Ovary (tissue), 7 donors: ENCODE measurements at regions not wholly inside any gene's neighbourhood (a gene's known extent, or its start where the extent isn't known, plus 50 kb on each side); places are given as distances from the start of the nearest gene placed in this dataset.

Experiments
- DNase-seq, 5 donors: peaks; one replicate each; pipeline ENCODE4 v3.0.0-alpha.2; 2019 to 2020
- H3K27ac ChIP-seq, 2 donors: fragments of 200-600 bp; one replicate each; pipeline versions ENCODE4 v1.5.1 to v1.8.0; 2019 to 2022
- H3K27me3 ChIP-seq: fragments of 200-600 bp; one replicate; pipeline ENCODE4 v1.8.0; 2022
- H3K36me3 ChIP-seq: fragments of 200-600 bp; sonication (generic); one replicate; pipeline ENCODE4 v1.5.1; 2019
- H3K4me1 ChIP-seq: one replicate; pipeline ENCODE4 v1.8.1; 2013; ENCODE audit warnings: mild to moderate bottlenecking, moderate library complexity; ENCODE audit not compliant: insufficient read depth
- H3K4me3 ChIP-seq: fragments of 200-600 bp; sonication (generic); one replicate; pipeline ENCODE4 v1.5.1; 2017
- H3K9me3 ChIP-seq, 2 donors: fragments of 200-600 bp in 1 of 2; sonication (generic) in 1 of 2; one replicate each; pipeline versions ENCODE4 v1.5.1 to v1.8.1; 2013 to 2019; ENCODE audit warnings: mild to moderate bottlenecking in 1 of 2, moderate library complexity in 1 of 2
- EP300 ChIP-seq: sonication (generic); formaldehyde crosslinking; IDR thresholded peaks from one replicate; pipeline ENCODE4 v1.6.1; 2017; ENCODE audit warnings: antibody characterized with exemption
- POLR2A ChIP-seq: fragments of 450-650 bp; IDR thresholded peaks from one replicate; pipeline ENCODE4 v1.6.1; 2017; ENCODE audit warnings: antibody characterized with exemption, mild to moderate bottlenecking, moderate library complexity
- WGBS, 3 donors: extraction: QIAGEN DNeasy Blood & Tissue Kit in 1 of 3; methylation state at CpG; one replicate each; pipeline versions ENCODE4 v1.1.5 to v1.1.7; 2013 to 2017; 5-methylcytosine and 5-hydroxymethylcytosine counted together
- intact Hi-C, 4 donors: fragments of 100-400 bp; cut with DNase I; formaldehyde crosslinking; loops; one replicate each; pipeline versions ENCODE4 v1.11.0 to v1.15.1; 2022 to 2023
- TF ChIP-seq, protein P1 (sequence below), 3 donors: fragments of 450-650 bp in 2 of 3; fragments of 200-600 bp in 1 of 3; IDR thresholded peaks; one replicate each; pipeline versions ENCODE4 v1.5.1 to v1.8.0; 2016 to 2022; ENCODE audit warnings: antibody characterized with exemption in 3 of 3, mild to moderate bottlenecking in 1 of 3
- donor health status: DM: no; HTN: no; CAD: no; lungs with moderate emphysema.
- donor health status: DM: no; HTN: no; CAD: no.
- donor health status: Bipolar disorder and iron deficiency.
- donor health status: DM: no; HTN: no; CAD: no.
- donor health status: DM: yes; HTN: yes; CAD: no.

DNA sequence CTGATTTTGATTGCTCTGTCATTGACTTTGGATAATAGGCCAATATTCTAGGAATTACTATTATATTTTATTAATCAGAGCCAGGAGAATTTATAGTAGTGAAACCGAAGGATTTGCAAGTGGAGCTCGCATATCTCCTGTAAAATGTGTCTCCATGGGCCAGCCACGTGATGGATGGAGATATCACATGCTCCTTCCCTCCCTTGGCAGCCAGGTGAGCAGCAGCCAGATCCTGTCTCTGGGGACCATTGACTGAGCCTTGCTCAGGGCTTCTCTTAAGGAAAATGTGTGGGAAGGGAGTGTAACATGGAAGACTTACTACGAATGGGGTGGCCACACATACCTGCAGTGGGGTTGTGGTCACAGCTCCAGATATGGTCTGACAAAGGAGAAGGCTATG lies 144.7 kb upstream of the RGMA start:
- intact Hi-C loops, result no loop called here
- WGBS, 3 donors, result 90 to 95% (median 95%) methylated on average over 4 of the region's 4 CpGs
- H3K4me3 ChIP-seq, result no peak overlapping the region

DNA sequence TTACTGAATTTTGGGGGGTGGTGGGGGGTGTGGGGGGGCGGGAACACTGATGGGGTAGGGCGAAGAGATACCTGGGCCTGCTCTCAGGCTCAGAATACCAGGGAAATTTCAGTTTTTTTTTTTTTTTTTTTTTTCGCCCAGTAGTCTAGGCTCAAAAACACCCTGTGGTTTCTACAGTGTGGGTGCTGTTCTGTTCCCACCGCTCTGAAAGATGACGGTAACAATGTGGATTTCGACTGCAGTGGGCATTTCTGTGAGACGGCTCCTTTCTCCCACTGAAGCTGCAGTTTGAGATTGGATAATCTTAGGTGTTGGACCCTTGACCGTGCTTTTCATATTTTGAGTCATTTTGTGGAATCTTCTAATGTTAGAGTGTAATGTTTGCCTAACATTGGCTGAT lies 143.8 kb upstream of the RGMA start:
- TF ChIP-seq POLR2A (no peak), EP300 (no peak)
- TF ChIP-seq, protein P1, sequence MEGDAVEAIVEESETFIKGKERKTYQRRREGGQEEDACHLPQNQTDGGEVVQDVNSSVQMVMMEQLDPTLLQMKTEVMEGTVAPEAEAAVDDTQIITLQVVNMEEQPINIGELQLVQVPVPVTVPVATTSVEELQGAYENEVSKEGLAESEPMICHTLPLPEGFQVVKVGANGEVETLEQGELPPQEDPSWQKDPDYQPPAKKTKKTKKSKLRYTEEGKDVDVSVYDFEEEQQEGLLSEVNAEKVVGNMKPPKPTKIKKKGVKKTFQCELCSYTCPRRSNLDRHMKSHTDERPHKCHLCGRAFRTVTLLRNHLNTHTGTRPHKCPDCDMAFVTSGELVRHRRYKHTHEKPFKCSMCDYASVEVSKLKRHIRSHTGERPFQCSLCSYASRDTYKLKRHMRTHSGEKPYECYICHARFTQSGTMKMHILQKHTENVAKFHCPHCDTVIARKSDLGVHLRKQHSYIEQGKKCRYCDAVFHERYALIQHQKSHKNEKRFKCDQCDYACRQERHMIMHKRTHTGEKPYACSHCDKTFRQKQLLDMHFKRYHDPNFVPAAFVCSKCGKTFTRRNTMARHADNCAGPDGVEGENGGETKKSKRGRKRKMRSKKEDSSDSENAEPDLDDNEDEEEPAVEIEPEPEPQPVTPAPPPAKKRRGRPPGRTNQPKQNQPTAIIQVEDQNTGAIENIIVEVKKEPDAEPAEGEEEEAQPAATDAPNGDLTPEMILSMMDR (IDR thresholded peaks at IDR 0.05), result no peak
- Histone ChIP-seq H3K9me3 (no peaks in the 10 kb centered on the region), H3K27me3 (no peaks in the 10 kb centered on the region), H3K27ac (no peak overlapping the region), H3K4me3 (no peak overlapping the region), H3K4me1 (no peaks in the 10 kb centered on the region), H3K36me3 (no peaks in the 10 kb centered on the region)
- WGBS, 3 donors, result 80 to 93% (median 81%) methylated on average over 8 of the region's 8 CpGs
- DNase-seq, result no peak
- intact Hi-C loops, result no loop called here

More for the DNA sequence above, 144.7 kb upstream of the RGMA start:
- Histone ChIP-seq H3K9me3 (no peaks in the 10 kb centered on the region), H3K27me3 (no peaks in the 10 kb centered on the region), H3K4me1 (no peaks in the 10 kb centered on the region), H3K27ac (no peak overlapping the region), H3K36me3 (no peaks in the 10 kb centered on the region)
- DNase-seq, result no peak
- TF ChIP-seq POLR2A (no peak), EP300 (no peak)
- TF ChIP-seq, protein P1 (IDR thresholded peaks at IDR 0.05), result no peak

DNA sequence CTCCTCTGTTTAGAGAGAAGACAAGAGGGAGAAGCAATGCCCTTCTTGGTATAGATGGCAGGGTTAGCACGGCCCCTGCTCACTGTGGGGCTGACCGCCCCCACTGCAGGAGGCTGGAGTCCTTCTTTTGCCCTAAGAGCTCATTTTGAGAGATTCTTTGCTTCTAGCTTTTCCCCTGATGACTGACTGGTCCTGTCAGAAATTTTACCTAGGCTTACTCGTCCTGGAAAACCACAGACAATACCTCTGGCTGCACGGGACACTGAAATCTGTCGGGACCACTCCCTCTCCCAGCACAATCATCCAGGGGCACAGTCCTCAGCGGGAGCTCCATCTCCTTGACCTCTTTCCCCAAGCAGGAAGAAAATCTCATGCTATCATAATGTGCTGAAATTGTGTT lies 143.0 kb upstream of the RGMA start:
- WGBS, 3 donors, result 50 to 77% (median 60%) methylated on average over 6 of the region's 6 CpGs
- Histone ChIP-seq H3K27ac (no peak overlapping the region), H3K4me3 (no peak overlapping the region), H3K9me3 (no peaks in the 10 kb centered on the region), H3K36me3 (no peaks in the 10 kb centered on the region), H3K4me1 (no peaks in the 10 kb centered on the region), H3K27me3 (no peaks in the 10 kb centered on the region)
- intact Hi-C loops, result no loop called here
- no peak for DNase-seq
- TF ChIP-seq, protein P1 (IDR thresholded peaks at IDR 0.05), result no peak
- no peak for TF ChIP-seq EP300
- no peak for TF ChIP-seq POLR2A

DNA sequence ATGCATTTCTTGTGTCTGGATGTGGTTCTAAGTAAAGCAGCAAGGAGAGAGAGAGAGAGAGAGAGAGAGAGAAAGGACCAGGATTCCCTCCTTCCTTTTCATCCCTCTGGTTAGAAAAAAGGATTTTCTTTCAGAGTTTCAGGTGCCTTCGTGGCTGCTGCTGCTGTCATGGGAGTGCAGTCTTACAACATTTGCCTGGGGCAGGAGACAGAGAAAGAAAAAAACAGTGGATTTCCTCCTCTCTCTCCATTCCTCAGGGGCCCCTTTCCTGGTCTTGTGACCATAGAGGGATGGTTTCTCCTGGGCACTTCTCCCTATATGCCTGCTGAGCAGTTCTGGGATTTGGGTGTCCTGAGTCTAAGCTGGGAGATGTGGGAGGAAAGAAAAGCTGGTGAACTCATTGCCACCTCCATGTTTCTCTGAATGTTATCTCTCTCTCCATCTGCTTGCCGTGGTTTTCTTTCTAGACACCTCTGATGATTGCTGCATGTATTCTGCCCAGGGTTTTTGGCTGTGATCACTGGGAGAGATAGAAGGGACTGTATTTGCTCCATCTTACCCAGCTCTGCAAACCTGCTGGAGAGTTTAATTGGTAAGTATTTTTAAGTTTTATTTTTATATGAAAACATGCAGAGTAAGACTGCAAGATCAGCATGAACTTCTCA lies 142.4 kb upstream of the RGMA start:
- no peak overlapping the region for H3K4me3 ChIP-seq
- no peak overlapping the region for H3K27ac ChIP-seq
- no peaks in the 10 kb centered on the region for H3K4me1 ChIP-seq
- H3K36me3 ChIP-seq, result no peaks in the 10 kb centered on the region
- intact Hi-C loops, result no loop called here
- no peak for DNase-seq
- H3K9me3 ChIP-seq, result no peaks in the 10 kb centered on the region
- TF ChIP-seq, protein P1 (IDR thresholded peaks at IDR 0.05), result no peak
- TF ChIP-seq POLR2A (no peak), EP300 (no peak)
- H3K27me3 ChIP-seq, result no peaks in the 10 kb centered on the region
- 61 to 68% (median 64%) methylated on average over 2 of the region's 2 CpGs for WGBS, 3 donors
